ENCODE measurements at regions not wholly inside any gene's neighbourhood (a gene's known extent, or its start where the extent isn't known, plus 50 kb on each side); places are given as distances from the start of the nearest gene placed in this dataset.

DNA sequence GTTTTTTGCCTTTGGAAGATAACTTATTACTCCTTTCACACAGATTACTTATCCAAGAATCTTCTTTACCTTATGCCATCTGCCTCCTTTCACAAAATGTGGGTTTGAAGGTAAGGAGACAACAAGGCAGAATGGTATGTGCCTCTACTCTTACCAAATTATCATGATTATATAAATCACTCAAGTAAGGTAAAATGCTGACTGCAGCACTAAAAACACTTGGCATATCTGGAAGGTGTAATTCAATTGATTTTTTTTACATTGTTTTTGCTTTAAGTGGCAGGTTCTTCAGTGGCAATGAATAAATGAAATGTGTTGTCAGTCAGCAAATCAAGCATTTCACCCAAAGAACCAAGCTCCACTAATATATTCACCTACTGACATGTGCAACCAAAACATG, 346.1 kb downstream of the OMA1 start:
- H3K36me3 ChIP-seq (ENCODE audit: insufficient read depth, low read length), result no peaks in the 10 kb centered on the region
- TF ChIP-seq, protein P1, sequence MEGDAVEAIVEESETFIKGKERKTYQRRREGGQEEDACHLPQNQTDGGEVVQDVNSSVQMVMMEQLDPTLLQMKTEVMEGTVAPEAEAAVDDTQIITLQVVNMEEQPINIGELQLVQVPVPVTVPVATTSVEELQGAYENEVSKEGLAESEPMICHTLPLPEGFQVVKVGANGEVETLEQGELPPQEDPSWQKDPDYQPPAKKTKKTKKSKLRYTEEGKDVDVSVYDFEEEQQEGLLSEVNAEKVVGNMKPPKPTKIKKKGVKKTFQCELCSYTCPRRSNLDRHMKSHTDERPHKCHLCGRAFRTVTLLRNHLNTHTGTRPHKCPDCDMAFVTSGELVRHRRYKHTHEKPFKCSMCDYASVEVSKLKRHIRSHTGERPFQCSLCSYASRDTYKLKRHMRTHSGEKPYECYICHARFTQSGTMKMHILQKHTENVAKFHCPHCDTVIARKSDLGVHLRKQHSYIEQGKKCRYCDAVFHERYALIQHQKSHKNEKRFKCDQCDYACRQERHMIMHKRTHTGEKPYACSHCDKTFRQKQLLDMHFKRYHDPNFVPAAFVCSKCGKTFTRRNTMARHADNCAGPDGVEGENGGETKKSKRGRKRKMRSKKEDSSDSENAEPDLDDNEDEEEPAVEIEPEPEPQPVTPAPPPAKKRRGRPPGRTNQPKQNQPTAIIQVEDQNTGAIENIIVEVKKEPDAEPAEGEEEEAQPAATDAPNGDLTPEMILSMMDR (IDR thresholded peaks at IDR 0.05; ENCODE audit: extremely low read depth, low read depth, low read length), result no peak
- H2AFZ ChIP-seq (ENCODE audit: low read length), result no peak overlapping the region
- H3K9me3 ChIP-seq (ENCODE audit: low read depth, low read length), result no peaks in the 10 kb centered on the region
- no peaks in the 10 kb centered on the region for H4K20me1 ChIP-seq (ENCODE audit: insufficient read depth, low read length)
- DNase-seq (ENCODE audit: insufficient read length, low spot score, missing footprints), result no peak
- H3K4me3 ChIP-seq (ENCODE audit: insufficient read depth, low read length), result no peak overlapping the region
- H3K4me1 ChIP-seq (ENCODE audit: insufficient read depth, low read length), result no peaks in the 10 kb centered on the region
- H3K79me2 ChIP-seq (ENCODE audit: insufficient read depth, low read length), result no peaks in the 10 kb centered on the region
- no peak overlapping the region for H3K4me2 ChIP-seq (ENCODE audit: insufficient read depth, low read length)
- no peak overlapping the region for H3K27ac ChIP-seq (ENCODE audit: low read depth, low read length)
- no peaks in the 10 kb centered on the region for H3K27me3 ChIP-seq (ENCODE audit: insufficient read depth, low read length)

DNA sequence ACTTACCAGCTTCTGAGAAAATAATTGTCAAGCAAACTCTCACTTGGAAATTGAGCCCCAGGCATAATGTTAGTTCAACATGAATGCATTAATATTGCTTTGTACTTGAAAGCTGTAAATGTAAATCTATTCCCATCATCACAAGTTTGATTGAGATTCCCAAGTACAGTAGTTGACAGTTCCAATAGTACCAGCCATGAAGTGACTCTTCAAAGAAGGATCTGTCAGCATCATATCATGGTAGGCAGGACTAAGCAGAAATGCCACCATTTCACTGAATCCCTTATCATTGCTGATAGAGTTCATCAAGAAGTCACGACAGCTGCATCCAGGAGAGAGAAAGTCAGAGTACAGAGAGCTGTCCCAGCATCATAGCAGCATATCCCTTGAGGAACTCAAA, 348.7 kb downstream of the OMA1 start:
- TF ChIP-seq, protein P1 (IDR thresholded peaks at IDR 0.05; ENCODE audit: extremely low read depth, low read depth, low read length), result no peak
- Histone ChIP-seq H3K4me1 (ENCODE audit: insufficient read depth, low read length) (no peaks in the 10 kb centered on the region), H2AFZ (ENCODE audit: low read length) (no peak overlapping the region), H3K4me3 (ENCODE audit: insufficient read depth, low read length) (no peak overlapping the region), H3K27ac (ENCODE audit: low read depth, low read length) (no peak overlapping the region), H3K36me3 (ENCODE audit: insufficient read depth, low read length) (no peaks in the 10 kb centered on the region), H3K27me3 (ENCODE audit: insufficient read depth, low read length) (no peaks in the 10 kb centered on the region), H4K20me1 (ENCODE audit: insufficient read depth, low read length) (no peaks in the 10 kb centered on the region), H3K4me2 (ENCODE audit: insufficient read depth, low read length) (no peak overlapping the region), H3K9me3 (ENCODE audit: low read depth, low read length) (no peaks in the 10 kb centered on the region), H3K79me2 (ENCODE audit: insufficient read depth, low read length) (no peaks in the 10 kb centered on the region)
- DNase-seq (ENCODE audit: insufficient read length, low spot score, missing footprints), result no peak

DNA sequence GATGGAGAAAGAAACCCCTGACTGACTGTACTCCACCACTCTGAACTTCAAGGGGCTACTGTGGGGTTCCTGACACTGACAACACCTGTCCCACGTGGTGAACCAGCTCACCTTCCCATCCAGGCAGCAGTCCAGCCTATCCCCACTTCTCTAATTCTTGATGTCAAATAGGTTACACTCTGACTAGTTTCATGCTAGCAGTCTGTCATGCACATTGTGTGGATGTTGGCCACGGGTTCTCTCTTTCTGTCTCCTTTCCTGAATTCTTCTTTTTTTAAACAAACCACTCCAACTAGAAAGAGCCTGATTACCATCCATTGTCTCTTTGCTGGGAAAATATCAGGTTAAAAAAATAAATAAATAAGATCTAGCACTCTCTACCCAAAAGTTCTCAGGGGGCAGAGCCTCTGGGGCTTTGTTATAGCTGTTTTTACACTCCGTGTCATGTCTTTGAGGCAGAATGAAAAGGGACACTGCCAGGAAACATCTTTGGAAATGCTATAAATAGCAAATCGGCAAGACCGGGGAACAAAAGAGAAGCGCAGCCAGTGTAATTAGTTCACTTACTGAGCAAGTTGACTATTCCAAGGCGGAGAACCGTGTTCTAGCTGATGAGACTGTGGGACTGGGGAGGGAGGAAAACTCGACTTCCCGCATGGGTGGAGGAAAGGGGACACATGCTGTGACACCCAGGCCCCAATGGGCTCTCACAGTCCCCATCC, 356.1 kb downstream of the OMA1 start:
- H3K4me3 ChIP-seq (ENCODE audit: insufficient read depth, low read length), result no peak overlapping the region
- H3K9me3 ChIP-seq (ENCODE audit: low read depth, low read length), result no peaks in the 10 kb centered on the region
- no peaks in the 10 kb centered on the region for H3K27me3 ChIP-seq (ENCODE audit: insufficient read depth, low read length)
- no peaks in the 10 kb centered on the region for H3K79me2 ChIP-seq (ENCODE audit: insufficient read depth, low read length)
- DNase-seq (ENCODE audit: insufficient read length, low spot score, missing footprints), result no peak
- H3K4me2 ChIP-seq (ENCODE audit: insufficient read depth, low read length), result no peak overlapping the region
- TF ChIP-seq, protein P1 (IDR thresholded peaks at IDR 0.05; ENCODE audit: extremely low read depth, low read depth, low read length), result no peak
- H3K36me3 ChIP-seq (ENCODE audit: insufficient read depth, low read length), result no peaks in the 10 kb centered on the region
- no peaks in the 10 kb centered on the region for H4K20me1 ChIP-seq (ENCODE audit: insufficient read depth, low read length)
- no peak overlapping the region for H3K27ac ChIP-seq (ENCODE audit: low read depth, low read length)
- H2AFZ ChIP-seq (ENCODE audit: low read length), result no peak overlapping the region
- no peaks in the 10 kb centered on the region for H3K4me1 ChIP-seq (ENCODE audit: insufficient read depth, low read length)

DNA sequence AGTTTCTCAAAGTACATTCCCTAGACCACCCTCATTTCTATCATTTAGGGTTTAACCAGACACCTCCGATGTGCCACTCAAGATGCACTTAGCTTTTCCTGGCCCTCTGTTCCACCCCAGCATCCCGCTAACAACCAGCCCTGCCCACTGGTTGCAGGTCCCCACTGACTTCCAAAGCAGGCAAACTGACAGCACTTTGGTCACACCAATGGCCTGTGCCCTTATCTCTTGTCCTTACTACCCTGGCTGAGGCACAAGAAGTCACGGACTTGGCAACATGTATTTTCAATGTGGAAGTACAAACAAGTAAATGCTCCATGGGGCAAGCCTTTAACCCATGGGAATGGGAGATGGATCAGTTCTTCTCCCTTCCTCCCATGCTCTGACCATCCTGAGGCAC, 357.1 kb downstream of the OMA1 start:
- H2AFZ ChIP-seq (ENCODE audit: low read length), result no peak overlapping the region
- H3K36me3 ChIP-seq (ENCODE audit: insufficient read depth, low read length), result no peaks in the 10 kb centered on the region
- H4K20me1 ChIP-seq (ENCODE audit: insufficient read depth, low read length), result no peaks in the 10 kb centered on the region
- no peak overlapping the region for H3K27ac ChIP-seq (ENCODE audit: low read depth, low read length)
- TF ChIP-seq, protein P1 (IDR thresholded peaks at IDR 0.05; ENCODE audit: extremely low read depth, low read depth, low read length), result no peak
- no peak overlapping the region for H3K4me2 ChIP-seq (ENCODE audit: insufficient read depth, low read length)
- H3K9me3 ChIP-seq (ENCODE audit: low read depth, low read length), result no peaks in the 10 kb centered on the region
- H3K79me2 ChIP-seq (ENCODE audit: insufficient read depth, low read length), result no peaks in the 10 kb centered on the region
- no peak overlapping the region for H3K4me3 ChIP-seq (ENCODE audit: insufficient read depth, low read length)
- H3K4me1 ChIP-seq (ENCODE audit: insufficient read depth, low read length), result no peaks in the 10 kb centered on the region
- DNase-seq (ENCODE audit: insufficient read length, low spot score, missing footprints), result no peak
- H3K27me3 ChIP-seq (ENCODE audit: insufficient read depth, low read length), result no peaks in the 10 kb centered on the region
